Panc1 (cell line): ENCODE measurements at regions not wholly inside any gene's neighbourhood (a gene's known extent, or its start where the extent isn't known, plus 50 kb on each side); places are given as distances from the start of the nearest gene placed in this dataset.

ENCODE experiments used
- POLR2AphosphoS5 ChIP-seq: IDR thresholded peaks from 2 replicates; pipeline ENCODE4 v1.6.1; 2012; ENCODE audit warnings: mild to moderate bottlenecking, low read depth, low read length, moderate library complexity
- SIN3A ChIP-seq: IDR thresholded peaks from 2 replicates; pipeline ENCODE4 v1.6.1; 2012; ENCODE audit warnings: low read depth, mild to moderate bottlenecking, low read length, moderate library complexity, borderline replicate concordance; ENCODE audit not compliant: insufficient read depth
- TCF7L2 ChIP-seq: IDR thresholded peaks from 2 replicates; pipeline ENCODE4 v1.6.1; 2011; ENCODE audit warnings: mild to moderate bottlenecking, low read depth, low read length, inconsistent platforms
- TF ChIP-seq, protein P1 (sequence below): fragments of 450-650 bp; IDR thresholded peaks from 2 replicates; pipeline ENCODE4 v1.5.1; 2017; ENCODE audit warnings: mild to moderate bottlenecking
- TF ChIP-seq, protein P2 (sequence below), 2 experiments: IDR thresholded peaks; 2 replicates each; pipeline ENCODE4 v1.6.1; 2011 to 2012; ENCODE audit warnings: low read depth in 2 of 2, control low read depth in 1 of 2, low read length in 1 of 2, mild to moderate bottlenecking in 1 of 2, moderate library complexity in 1 of 2; ENCODE audit not compliant: insufficient read depth in 1 of 2

DNA sequence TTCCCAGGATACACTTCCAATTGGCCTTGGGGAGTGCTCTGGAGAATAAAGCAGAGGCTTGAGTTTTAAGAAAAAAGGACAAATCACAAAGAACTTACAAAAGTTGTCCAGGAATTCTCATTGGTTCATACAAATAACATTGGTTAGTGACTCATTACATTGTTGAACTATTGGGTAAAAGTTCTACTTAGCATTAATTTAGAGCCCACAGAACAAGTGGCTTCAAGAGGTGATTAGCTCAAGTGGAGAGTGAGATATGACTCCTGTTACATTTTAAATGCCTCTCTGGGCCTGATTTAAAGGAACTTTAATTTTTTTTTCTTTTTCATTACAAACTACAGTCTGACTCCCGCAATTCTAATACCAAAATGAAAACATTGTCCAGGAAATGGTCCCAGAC lies 72.9 kb downstream of the ASCL4 start:
- TF ChIP-seq, protein P1, sequence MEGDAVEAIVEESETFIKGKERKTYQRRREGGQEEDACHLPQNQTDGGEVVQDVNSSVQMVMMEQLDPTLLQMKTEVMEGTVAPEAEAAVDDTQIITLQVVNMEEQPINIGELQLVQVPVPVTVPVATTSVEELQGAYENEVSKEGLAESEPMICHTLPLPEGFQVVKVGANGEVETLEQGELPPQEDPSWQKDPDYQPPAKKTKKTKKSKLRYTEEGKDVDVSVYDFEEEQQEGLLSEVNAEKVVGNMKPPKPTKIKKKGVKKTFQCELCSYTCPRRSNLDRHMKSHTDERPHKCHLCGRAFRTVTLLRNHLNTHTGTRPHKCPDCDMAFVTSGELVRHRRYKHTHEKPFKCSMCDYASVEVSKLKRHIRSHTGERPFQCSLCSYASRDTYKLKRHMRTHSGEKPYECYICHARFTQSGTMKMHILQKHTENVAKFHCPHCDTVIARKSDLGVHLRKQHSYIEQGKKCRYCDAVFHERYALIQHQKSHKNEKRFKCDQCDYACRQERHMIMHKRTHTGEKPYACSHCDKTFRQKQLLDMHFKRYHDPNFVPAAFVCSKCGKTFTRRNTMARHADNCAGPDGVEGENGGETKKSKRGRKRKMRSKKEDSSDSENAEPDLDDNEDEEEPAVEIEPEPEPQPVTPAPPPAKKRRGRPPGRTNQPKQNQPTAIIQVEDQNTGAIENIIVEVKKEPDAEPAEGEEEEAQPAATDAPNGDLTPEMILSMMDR = no peak
- no peak for TF ChIP-seq TCF7L2
- TF ChIP-seq POLR2AphosphoS5 = no peak
- TF ChIP-seq SIN3A = no peak
- TF ChIP-seq, protein P2, sequence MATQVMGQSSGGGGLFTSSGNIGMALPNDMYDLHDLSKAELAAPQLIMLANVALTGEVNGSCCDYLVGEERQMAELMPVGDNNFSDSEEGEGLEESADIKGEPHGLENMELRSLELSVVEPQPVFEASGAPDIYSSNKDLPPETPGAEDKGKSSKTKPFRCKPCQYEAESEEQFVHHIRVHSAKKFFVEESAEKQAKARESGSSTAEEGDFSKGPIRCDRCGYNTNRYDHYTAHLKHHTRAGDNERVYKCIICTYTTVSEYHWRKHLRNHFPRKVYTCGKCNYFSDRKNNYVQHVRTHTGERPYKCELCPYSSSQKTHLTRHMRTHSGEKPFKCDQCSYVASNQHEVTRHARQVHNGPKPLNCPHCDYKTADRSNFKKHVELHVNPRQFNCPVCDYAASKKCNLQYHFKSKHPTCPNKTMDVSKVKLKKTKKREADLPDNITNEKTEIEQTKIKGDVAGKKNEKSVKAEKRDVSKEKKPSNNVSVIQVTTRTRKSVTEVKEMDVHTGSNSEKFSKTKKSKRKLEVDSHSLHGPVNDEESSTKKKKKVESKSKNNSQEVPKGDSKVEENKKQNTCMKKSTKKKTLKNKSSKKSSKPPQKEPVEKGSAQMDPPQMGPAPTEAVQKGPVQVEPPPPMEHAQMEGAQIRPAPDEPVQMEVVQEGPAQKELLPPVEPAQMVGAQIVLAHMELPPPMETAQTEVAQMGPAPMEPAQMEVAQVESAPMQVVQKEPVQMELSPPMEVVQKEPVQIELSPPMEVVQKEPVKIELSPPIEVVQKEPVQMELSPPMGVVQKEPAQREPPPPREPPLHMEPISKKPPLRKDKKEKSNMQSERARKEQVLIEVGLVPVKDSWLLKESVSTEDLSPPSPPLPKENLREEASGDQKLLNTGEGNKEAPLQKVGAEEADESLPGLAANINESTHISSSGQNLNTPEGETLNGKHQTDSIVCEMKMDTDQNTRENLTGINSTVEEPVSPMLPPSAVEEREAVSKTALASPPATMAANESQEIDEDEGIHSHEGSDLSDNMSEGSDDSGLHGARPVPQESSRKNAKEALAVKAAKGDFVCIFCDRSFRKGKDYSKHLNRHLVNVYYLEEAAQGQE (IDR thresholded peaks at IDR 0.05; ENCODE audit: insufficient read depth in 1 of 2, low read depth in 2 of 2, low read length in 1 of 2) = no peak
